ENCODE measurements at regions not wholly inside any gene's neighbourhood (a gene's known extent, or its start where the extent isn't known, plus 50 kb on each side); places are given as distances from the start of the nearest gene placed in this dataset.

DNA sequence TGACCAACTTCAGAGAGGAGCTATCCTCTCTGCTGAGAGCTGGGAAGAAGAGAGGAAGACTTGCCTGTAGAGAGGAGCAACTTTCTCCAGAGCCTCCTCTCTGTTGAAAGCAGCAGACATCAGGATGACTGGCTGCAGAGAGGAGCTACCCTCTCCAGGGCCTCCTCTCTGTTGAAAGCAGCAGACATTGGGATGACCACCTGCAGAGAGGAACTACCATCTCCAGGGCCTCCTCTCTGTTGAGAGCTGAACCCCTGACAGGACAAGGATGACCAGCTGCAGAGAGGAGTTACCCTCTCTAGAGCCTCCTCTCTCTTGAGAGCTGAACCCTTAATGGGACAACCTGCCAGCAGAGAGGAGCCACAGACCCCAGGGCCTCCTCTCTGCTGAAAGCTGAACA, 83.0 kb upstream of the GJB5 start:
- DNase-seq = no peak

DNA sequence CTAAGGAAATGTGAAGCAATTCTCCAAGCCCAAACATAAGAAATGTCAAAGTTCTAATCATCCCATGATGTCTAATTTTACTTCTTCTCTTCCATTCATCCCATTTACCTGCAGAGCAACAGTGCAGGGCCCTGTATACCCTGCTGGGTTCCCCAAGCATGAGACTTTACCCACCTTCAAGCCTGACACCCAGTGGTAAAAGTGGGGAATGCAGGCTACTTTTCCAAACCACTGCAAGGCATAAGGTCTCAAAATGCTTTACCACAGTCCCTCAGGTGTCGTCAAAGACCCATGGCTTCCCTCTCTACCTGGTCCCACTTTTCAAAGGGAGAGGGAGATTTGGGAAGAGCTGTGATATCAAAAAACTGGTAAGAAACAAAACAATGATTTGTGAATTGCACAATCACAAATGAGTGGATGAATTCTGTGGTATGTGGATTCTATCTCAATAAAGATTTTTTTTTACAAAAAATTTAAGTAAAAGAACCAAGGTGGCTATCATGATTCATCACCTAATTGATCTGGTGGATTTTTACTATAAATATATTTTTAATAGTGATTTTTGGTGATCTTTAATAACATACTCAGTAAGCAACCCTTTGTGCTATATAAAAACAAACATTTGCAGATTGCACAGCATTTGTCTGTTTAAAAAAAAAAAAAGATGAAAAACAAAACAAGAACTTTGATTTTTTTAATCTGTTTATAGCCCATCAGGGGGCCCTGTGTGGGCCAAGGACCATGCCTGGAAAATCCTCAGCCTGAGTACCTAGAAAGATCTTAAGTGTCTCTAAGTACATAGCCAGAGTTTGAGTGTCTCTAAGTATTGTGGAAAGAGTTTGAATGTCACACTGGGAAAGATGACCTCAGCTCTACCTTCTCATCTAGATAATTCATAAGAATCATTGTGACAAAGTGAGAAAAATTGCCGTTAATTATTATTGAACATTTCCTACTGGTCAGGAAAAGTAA, 73.1 kb upstream of the GJB5 start:
- peak; percentile 46 for DNase-seq

DNA sequence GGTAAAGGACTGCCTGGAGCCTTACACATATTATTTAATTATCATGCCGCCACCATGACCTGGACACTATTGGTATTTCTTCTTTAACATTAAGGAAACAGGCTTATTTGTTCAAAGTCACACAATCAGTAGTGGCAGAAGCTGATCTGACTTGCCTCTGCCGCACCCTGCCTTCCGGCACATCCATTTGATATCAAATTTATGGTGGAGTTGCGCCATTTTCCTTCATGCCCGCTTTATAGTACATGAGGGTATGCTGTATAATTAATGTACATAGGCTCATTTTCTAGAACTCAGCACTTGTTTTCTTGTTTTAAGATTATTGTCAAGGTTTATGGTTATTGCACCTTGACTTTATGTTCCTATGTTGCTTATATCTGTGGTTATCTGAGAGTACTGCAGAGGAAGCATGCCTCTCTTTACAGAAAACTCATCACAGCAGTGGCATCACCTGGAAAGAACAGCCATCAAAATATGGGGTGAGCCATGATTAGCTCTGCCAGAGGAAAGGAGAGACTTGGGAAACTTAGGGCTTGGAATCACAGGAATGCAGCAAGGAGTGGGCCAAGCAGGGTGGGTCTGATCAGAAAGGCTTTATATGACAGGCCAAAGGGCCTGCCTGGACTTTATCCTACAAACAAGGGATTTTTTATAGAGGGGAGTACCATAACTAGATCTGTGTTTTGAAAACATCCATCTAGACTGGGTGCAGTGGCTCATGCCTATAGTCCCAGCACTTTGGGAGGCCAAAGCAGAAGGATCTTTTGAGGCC, 72.2 kb upstream of the GJB5 start:
- DNase-seq = no peak

DNA sequence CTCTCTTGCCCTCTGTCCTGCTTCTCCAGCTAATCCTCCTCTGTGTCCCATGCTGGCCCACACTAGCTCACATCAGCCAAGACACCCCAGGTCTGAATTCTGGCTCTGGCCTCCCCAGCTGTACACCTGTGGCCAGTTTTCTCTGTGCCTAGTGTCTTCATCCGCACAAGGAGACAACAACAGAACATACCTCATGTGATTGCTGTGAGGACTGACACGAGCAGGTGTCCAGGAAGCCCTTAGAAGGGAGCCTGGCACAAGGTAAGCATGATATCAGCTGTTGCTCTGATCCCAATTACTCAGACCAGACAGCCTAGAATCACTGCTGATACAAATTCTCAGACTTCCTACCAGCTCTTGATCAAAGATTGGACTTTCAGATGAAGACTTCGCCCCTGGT, 71.2 kb upstream of the GJB5 start:
- DNase-seq = no peak

DNA sequence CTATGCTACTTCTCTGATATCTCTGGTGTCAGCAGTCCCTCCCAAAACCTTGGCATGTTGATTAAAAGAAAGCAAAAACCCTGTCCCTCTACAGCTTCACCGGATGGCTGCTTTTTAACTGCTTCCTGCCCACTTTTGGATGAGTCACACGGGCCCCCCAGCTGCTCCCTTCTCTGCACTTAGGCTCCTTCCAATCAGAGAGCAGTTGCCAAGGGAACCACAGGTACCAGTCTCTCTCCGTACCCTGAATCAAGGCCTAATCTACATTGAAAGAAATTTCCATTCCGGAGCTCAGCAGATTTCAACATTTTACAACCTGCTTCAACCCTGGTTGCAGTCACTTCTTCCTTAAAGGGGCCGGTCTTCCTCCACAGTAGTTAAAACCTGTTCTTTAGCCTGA, 70.6 kb upstream of the GJB5 start:
- DNase-seq = peak; percentile 38

DNA sequence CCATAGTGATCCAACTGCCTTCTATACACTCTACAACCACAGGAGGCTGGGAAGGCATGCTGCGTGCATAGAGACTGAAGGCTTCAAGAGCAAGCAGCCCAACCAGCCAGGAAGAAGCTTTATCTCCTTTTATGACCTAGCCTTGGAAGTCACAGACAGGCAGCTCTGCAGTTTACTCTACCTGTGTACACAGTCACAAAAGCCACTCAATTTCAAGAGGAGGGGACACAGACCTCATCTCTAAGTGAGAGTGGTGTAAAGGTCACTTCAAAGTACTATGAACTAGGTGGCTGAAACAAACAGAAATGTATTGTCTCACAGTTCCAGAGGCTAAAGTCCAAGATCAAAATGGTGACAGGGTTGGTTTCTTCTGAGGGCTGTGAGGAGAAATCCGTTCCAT, 69.6 kb upstream of the GJB5 start:
- no peak for DNase-seq

DNA sequence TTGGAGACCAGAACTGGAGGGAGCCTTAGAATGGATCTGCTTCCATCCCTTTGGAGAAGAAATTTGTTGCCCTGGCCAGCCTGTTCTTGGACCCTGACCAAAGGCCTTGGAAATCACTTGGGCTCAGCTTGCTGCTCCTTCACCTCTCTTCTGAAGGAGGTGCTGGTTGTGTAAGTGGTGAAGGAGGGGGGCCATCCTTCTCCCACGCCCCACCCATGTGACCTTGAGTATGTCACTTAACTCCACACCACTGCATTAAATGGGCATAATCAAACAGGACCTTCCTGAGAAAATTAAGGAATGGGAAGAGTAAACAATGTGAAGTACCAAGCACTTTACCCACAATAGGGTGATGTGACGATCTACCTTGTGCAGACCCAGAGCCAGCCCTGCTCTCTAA, 68.3 kb upstream of the GJB5 start:
- DNase-seq = no peak

DNA sequence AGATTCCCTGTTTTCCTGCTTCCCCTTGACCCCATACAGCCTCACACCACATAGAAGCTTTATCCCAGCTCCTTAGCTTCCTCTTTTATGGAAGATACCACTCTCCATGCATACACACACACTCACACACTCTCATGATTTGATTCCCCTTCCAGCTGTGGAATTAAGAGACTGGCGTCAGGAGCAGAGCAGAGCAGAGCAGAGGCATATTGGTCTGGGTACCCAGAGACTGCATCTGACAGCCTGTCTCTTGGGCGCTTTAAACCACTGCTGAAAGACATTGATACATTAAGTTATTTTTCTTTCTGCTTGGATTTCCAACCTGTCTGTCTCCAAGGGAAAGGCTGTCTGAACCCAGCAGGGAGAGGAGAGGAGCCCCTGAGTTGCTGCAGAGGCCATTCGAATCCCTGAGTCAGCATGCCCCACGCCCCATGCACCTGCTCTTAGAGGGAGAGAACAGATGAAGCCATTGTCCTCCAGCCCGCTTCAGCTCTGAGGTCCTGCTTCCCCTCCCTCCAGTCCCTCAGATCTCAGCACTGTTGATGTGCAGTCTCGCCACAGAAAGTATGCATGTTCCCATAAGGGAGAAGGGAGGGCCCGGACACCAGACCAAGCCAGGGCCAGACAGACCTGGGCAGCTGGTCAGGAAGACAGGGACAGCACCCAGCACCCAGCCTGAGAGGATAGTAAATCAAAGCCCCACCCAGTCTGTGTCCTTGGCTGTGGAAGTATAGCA, 66.7 kb upstream of the GJB5 start:
- peak; percentile 10 for DNase-seq

DNA sequence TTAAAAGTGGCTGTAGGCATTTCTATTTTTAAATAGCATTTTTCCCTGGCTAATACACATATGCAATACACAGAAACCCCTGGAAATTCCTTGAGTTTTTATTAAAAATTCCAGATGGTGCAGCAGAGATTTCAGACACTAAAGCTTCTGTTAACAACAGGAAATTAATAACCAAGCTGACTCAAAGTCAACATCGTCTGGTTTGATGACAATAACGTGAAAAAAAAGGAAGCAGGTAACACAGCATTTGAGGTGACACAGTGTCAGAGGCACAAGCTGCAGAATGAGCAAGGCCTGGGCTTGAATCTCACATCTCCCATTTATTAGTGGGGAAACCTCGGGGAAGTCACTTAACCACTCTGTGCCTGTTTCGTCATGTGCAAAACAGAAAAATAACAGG, 64.6 kb upstream of the GJB5 start:
- no peak for DNase-seq

DNA sequence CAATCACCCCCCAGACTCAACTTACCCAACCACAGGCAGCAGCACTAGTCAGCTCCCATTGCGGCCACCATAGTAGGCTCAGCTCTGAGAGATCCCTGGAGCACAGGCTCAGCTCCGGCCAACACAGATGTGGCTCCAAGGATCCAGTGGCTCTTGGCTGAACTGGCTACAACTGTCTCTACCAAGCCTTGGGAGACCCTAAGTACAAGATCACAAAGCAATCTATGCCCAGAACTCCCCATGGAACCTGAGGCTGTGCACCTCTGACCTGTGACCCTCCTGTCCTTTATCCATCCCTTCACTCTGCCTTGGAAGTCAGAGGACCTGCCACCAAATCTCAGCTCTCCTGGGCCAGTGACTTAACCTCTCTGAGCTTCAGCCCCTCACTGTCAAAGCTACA, 61.8 kb upstream of the GJB5 start:
- DNase-seq = no peak

DNA sequence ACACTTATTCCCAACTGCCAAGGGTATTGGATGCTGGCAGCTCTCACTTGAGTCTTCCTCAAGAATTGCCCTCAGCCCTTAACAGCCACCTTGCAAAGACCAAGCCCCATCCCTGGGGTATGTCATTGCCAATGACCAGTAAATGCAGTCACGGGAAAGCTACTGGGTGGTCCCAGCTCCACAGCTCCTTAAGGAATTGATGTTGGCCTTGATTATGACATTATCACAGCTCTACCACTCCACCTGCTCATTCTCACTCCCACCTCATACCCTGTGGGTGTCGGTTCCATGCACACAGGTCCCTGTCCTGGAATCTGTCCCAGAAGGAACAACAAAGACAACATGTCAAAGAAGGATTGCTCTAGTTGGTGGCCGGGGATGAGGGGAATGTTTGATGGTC, 60.5 kb upstream of the GJB5 start:
- DNase-seq = no peak

DNA sequence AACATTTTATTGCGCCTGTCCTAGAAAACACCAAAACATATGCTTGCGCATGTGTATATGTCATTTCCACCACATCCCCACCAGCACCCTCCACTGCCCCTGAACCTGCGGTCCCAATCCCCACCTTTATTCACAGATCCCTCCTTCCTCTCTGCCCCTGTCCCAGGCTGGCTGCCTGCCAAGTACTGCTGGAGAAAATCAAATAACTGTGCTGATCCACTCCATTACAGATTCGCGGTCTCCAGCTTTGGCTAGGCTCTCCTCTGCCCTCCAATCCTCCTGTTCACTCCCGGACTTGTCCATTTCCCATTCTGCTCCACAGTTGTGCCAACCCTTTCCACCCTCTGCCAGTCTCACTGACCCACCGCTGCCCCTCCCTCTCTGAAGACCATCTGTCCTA, 59.3 kb upstream of the GJB5 start:
- DNase-seq = peak; percentile 80

DNA sequence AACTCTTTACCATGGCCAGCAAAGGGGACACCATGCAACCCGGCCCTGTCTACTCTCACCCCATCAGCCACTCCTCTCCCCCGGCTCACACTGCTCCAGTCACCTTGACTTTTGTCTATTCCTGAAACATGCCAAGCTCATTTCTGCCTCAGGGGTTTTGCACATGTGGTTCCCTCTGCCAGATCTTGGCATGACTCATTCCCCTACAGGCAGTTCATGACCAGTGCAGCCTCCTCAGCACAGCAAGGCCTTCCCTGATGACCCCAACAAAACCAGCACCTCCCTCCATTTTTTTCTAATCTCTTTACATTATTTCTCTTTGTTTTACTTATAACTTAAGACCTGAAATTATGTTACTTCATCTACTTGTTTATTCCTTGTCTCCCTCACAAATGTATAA, 58.6 kb upstream of the GJB5 start:
- DNase-seq = no peak

DNA sequence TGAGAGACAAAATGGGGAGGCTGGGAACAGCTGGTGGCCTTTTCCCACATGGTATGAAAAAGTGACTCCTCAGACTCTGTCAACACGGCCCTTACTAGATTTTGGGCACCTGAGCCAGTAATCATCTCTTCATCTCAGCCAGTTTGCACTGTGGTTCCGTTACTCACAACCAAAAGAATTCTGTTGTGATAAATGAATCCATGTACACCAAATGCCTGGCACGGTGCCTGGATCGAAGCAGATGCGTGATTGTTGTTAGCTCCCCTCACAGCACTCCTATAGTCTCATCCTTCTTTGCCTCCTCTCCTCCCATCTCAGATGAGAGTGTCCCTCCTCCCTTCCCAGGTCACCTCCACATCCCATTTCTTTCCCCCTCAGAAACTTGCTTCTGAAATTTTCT, 57.9 kb upstream of the GJB5 start:
- DNase-seq = peak; percentile 22

DNA sequence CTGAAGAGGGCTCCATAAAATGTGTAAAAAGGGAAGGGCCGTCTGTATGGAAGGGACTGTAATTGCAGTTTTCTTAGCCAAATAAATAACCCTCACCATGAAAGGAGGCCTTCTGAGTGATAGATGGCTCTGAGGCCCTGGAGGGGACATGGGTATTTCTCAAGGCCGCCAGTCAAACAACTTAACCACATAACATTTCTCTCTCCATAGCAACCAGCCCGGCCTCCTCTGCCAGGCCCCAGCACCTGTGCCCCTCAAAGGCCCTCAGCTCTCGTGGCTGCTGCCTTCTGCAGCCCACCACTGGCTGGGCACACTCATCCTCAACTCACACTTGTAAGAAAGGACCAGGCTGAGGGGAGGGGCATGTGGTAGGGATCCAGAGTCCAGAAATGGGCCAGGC, 57.0 kb upstream of the GJB5 start:
- no peak for DNase-seq

DNA sequence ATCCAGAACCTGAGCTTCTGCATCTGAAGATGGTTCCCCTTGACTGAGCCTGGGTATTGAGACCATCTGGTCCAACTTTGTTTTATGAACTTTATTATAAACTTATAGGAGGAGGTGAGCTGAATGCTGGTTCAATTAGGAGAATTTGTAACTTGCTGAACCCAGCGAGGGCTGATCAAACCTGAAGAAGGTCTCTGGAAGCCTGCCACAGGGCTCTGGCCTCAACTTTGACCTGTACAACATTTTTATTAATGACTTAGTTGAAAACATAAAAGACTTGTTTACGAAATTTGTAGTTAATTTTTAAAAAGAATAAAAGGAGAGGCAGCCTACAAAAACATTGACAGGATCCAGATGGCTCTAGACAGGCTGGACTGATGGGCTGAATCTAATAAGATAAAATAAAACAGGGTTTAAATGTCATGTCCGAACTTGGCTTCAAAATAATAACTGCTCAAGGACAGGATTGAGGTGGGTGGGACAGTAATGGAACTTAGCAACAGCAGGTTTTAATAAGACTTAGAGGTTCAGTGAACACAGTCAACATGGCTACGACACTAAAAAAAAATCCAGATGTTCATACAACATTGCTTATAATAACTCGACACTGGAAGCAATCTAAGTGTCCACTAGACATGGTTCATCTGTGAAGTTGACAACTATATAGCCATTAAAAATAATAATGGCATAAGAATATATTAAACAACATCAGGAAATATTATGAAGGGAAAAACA, 53.4 kb upstream of the GJB5 start:
- DNase-seq = no peak

All from NCI-H1092 treated with DMSO at 0.1 percent for 48 hours (cell line).